OCI-M2 (cell line): ENCODE measurements at regions not wholly inside any gene's neighbourhood (a gene's known extent, or its start where the extent isn't known, plus 50 kb on each side); places are given as distances from the start of the nearest gene placed in this dataset.
"Not testable (repeated sequence)": the region's sequence is repeated elsewhere in the genome, so short reads cannot be mapped to it uniquely, and the experiment has no call there.

Experiments used
- DNase-seq: peaks from one replicate; lab custom pipeline; 2025; ENCODE audit not compliant: unreplicated experiment; lab: John Stamatoyannopoulos, UW

DNA sequence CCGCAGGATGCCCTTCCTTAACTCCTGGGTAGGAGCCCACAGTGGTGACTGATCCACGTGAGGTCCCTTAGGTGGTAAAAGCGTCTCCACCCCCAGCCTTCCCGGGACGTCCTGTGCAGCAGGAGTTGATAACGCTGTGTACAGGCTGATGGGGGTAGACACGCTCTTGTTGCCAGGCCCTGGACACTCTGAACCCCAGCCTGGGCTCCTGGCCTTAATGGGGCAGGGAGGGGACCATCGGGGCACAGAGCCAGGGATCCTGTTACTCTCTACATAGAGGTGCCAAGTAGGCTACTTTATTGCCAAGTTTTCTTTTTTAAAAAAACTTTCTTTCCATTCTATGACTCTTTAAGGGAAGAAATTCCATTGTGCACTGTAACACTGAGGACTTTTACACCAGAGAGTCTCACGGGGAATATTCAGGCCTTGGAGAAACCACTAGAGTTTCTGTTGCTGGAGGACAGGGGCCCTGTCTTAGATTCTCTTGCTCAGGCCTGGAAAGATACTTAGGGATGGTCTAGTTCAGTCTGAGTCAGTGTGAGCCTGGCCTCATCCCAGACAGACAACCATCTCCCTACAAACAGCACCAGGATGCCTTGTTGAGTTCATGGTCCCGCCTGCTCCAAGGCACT, 104.3 kb upstream of the RNU6-1 start:
- no peak for DNase-seq

DNA sequence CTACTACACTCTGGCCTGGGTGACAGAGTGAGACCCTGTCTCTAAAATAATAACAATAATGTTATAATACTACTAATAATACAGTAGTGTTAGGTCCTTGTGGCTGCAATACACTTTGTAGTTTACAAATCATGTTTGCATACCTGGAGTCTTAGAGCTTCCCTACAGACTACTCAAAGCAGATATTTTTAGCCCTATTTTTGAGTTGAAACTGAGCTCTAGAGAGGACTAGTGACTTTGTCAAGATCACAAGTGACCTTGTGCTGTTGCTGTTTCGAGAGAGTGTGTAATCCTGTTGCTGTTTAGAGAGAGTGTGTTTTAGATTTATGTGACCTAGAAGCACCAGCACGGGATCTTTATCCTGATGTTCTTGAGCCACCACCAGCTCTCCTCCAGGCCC, 105.3 kb upstream of the RNU6-1 start:
- DNase-seq, result no peak

DNA sequence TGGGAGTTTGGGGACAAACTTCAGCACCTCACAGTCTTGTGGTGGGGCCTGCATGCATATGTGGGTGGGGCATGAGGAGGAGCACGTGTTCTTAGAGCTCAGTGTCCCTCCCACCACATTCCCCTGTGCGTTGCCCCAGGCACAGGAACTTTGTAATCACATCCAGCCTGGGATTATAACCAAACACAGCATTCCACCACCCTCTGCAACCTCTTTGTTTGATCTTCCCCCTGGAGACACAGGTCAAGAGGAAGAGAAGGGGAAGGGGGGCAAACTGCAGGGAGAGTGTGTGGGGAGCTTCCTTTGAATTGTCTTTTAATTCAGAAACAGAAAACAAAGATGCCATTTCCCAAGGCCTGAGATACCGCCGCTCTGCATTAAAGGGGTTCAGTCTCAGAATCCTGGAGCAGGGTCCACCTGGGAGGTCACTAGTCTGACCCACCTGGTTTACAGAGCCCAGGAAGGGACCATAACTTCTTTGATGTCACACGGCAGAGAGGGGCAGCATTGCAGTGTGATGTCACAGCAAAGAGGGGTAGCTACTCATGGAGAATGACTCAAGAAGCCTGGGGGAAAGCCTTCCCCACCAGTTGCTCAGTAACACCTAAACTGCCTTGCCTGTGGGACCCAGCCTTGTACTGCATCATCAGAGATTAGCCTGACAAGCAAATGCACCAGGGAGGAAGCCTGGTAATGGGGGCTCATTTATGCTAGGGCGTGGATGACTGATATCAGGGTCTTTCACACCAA, 106.3 kb upstream of the RNU6-1 start:
- no peak for DNase-seq

DNA sequence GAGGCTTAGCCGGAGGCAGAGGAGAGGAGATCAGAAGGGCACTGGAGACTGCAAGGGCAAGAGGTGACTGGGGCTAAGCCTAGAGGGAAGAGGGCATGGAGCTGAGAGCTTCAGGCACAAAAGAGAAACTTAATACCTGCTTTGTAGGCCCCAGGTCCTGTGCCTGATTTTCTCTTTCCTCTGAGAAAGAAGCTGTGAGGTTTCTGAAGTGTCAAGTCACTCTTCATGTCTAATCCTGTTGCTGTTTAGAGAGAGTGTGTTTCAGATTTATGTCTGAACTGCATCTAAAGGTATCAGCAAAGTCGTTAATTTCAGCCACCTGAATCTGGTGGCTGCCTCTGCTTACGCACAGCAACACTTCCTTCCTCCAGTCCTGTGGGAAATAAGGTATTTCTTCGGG, 106.9 kb upstream of the RNU6-1 start:
- no peak for DNase-seq

DNA sequence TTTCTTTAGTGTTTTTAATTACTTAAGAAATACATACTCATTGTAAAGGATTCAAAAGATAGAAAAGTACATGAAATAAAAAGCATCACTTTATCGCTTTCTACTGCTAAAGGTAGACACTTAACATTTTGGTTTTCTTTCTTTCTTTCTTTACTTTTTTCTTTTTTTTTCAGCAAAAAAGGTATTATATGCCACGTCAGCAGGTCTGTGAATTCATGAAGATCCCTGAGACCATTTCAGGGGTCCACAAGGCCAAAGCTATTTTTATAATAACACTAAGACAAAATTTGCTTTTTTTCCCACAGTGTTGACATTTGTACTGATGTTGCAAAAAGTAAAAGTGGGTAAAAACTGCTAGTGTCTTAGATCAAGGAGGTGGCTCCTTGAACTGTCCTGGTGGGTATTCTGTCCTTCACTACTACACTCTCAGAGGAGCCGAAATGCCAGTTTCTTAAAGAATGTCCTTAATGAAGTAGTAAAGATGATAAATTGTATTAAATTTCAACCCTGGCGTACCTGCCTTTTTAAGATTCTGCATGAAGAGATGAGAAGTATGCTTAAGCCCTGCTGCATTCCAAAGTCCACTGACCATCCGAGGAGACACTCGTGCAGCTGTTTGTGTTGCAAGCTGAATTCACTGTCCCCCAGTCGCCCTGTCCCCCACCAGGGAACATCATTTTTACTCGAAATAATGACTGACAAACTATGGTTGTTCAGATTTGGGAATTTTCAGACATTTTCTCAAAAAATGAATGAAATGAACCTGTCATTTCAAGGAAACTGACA, 106.7 kb upstream of the PIAS1 start:
- no peak for DNase-seq

DNA sequence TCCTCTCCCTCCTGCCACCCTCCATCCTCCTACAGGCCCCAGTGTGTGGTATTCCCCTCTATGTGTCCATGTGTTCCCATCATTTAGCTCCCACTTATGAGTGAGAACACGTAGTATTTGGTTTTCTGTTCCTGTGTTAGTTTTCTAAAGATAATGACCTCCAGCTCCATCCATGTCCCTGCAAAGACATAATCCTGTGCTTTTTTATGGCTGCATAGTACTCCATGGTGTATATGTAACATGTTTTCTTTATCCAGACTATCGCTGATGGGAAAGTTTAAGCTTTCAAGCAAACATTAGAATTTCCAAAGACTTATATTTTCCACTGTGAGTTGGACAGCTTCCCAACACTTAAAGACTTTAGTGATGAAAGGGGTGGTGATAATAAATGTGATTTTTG, 105.9 kb upstream of the PIAS1 start:
- no peak for DNase-seq

DNA sequence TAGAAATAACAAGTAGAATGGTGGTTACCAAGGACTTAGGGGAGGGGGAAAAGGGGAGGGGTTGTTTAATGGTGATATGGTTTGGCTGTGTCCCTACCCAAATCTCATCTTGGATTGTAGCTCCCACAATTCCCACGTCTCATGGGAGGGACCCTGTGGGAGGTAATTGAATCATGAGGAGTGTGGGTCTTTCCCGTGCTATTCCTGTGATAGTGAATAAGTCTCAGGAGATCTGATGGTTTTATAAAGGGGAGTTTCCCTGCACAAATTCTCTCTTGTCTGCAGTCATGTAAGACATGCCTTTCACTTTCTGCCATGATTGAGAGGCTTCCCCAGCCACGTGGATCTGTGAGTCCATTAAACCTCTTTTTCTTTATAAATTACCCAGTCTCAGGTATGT, 102.9 kb upstream of the PIAS1 start:
- DNase-seq, result not testable (repeated sequence)

DNA sequence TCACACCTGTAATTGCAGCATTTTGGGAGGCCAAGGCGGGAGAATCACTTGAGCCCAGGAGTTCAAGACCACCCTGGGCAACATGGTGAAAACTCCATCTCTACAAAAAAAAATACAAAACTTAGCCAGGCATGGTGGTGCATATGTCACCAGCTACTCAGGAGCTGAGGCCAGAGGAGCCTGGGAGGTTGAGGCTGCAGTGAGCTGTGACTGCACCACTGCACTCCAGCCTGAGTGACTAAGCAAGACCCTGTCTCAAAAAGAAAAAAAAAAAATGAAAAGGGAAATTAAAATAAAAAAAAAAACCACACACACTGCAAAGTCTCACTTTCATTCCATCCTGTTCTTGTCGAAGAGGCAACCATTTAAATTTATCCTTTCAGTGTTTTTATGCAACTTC, 100.8 kb upstream of the PIAS1 start:
- no peak for DNase-seq

DNA sequence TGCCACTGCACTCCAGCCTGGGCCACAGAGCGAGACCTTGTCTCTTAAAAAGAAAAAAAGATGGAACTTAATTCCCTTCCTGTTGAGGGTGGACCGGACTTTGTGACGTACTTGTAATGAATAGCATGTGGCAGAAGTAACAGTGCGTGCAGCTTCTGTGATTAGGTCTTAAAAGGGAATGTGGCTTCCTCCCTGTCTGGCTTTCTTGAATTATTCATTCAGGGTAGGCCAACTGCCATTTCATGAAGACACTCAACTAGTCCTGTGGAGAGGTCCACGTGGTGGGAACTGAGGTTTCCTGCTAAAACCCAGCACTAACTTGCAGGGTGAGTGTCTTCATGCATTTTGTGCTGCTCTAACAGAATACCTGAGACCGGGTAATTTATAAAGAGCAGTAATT, 98.9 kb upstream of the PIAS1 start:
- DNase-seq, result no peak

DNA sequence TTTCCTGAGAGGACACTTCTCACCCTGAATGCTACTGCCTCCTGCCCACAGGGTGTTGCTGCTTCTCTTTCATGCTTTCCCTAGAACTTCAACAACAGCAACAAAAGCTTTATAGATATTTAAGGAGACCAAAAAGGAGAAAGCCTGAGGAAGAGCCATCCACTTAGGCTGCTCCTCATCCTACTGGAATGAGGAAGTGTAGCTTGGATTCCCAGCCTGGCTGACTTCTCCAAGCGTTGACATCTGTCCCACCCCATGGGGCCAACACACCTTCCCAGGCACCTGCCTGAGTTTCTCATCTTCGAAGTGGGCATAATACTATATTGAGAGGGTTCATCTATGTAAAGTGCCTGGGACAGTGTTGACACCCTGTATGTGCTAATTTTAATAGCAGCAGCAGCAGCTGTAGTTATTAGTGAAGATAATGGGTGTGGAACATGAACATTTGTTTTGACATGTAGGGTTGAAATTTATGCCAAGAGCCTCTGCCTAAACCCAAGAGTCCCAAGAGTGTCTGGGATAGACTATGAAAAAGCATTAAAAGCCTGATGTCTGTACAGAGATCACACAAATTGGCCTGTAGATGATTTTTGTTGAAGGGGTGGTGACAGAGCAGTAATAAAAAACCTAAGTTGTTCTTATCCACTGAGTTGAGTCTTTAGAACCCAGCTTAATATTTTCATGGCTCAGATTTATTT, 96.5 kb upstream of the PIAS1 start:
- DNase-seq, result no peak

DNA sequence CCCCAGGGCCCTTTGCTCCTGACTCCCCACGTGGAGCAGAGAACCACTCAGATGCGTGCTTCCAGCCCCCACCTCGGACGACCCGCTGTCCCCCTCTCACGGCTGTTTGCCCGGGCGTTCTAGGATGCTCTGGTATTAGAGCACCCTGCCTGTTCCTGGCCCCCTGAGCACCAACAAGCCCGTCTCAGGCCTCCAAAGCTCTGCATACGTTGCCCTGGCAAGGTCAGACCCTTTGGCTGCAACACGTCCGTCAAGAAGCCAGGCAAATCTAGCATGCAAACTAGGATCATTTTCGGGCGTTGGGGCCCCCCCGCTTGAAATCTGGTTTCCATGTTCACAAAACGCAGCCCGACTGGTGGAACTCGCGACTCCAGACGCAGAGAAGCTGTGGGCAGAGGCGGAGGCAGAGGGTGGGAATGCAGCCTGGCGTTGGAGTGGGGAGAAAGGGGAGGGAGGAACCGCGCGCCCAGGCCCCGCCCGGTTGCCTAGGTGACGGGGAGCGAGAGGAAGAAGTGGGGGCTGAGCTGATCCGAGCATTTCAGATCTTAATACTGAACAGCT, 86.2 kb upstream of the PIAS1 start:
- DNase-seq, result peak; percentile 3

DNA sequence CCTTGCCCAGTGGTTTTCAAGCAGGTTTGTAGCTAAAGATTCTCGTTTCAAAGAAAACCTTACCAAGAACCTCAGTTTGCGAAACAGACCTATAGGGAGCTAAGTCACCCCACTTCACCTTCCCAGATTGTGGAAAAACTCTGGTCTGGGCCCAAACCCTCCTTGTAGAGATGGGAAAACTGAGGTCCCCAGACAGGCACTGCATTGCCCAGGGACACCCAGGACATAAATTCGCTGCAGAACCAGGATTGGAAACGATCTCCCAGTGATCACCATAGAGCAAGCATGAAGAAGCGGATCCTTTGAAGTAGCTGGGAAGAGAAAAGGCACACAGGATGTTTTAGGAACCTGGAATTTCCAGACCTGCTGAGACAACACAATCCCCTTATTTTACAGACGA, 85.6 kb upstream of the PIAS1 start:
- DNase-seq, result no peak

DNA sequence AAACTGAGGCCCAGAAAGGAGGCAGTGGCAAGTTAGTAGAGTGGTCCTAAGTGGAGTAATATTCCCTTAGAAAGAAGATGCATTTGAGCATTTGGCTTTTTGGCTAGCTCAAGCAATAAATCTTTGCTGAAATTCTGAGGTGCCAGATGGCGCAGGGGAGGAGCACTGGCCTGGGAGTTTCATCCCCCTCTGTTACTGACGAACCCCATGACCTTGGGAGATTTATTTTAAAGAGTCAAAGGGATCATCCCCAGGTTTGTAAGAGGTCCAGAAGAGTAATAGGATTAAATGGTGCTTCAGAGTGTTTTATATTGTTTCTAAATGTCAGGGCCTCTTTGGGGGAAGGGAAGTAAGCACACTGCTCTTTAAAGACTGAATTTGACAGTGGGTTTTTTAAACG, 85.1 kb upstream of the PIAS1 start:
- DNase-seq, result no peak

DNA sequence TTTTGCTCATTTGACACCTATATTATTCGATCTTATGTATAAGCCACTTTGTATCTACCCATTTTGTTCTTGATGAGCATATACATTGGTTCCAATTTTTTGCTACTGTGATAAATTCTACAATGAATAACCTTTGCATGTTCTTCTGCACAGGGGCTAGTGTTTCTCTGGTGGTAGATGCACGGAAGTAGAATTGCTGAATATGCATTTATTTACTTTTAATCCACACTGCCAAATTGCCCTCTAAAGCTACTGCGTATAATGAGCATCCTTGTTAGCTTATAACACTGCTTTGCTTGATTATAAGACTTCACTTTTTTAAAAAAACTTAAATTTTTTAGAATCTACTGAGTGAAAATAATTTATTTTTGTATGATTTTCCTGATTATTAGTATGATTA, 84.2 kb upstream of the PIAS1 start:
- no peak for DNase-seq

DNA sequence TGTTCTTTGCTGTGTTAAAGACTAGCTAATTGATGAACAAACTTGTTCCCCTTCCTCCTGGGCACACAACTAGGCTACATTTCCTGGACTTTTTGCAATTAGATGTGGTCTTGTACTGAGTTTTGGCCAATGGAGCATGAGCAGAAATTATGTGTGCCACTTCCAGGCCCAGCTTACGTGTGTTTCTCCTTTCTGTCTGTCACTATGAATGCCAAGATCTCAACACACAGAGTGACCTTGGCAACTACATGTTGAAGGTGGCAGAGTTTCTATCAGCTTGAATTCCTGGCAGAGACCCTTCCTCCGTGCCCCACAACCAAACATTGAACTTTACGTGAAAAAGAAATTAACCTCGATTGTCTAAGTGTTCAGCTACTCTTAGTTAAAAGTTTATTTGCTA, 81.7 kb upstream of the PIAS1 start:
- no peak for DNase-seq

DNA sequence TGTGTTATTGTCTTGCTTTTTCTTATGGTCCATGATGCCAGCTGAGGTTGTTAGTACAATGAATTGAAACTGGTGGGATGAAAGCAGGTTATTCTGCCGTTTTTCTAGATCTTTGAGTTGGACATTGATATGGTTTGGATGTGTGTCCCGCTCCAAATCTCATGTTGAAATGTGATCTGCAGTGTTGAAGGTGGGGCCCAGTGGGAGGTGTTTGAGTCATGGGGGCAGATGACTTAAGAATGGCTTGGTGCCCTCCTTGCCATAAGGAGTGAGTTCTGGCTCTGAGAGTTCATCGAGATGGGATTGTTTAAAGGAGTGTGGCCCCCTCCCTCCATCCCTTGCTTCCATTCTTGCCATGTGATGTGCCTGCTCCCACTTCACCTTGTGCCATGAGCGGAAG, 80.3 kb upstream of the PIAS1 start:
- no peak for DNase-seq

DNA sequence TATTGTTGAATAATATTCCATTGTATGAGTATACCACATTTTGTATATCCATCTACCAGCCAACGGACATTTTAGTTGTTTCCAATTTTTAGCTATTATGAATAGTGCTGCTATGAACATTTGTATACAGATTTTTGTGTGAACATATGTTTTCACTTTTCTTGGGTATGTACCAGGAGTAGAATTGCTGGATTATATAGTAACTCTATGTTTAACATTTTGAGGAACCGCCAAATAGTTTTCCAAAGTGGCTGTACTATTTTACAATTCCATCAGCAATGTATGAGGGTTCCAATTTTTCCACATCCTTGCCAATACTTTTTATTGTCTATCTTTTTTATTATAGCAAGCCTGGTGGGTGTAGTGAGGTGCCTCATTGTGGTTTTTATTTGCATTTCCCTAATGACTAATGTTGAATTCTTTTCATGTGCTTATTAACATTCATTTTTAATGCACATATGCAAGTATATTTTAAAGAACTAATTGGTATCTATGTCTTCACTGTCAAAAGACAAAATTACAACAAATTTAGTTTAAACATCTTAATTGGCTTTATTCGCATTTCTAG, 77.5 kb upstream of the PIAS1 start:
- DNase-seq, result no peak

DNA sequence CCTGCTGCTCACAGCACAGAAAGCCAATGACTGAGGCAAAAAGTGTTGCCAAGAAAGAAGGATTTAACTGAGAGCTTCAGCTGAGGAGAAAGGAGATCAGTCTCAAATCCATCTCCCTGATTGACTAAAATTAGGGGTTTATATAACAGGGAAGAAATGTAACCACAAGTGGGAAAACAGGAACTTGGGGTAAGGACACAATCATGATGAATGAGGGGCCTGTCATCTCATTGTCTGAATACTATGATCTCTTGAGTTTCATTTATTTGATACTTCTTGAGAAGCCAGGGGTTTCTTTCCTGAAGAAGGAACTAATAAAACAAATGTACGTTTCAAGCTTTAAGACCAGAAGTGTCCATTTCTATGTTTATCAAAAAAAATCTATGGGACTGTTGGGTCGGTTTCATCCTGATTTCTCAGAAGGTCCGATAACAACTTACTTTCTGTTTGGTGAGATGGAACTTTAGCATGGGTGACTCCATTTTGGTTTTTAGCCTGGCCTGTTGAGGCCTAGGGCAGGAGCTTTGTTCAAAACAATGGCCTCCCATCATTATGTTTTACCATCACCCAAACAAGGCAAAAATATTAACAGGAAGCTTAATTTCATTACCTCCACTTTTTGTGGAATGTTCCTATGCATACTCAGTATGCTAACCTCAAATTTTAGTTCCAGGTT, 76.6 kb upstream of the PIAS1 start:
- no peak for DNase-seq

DNA sequence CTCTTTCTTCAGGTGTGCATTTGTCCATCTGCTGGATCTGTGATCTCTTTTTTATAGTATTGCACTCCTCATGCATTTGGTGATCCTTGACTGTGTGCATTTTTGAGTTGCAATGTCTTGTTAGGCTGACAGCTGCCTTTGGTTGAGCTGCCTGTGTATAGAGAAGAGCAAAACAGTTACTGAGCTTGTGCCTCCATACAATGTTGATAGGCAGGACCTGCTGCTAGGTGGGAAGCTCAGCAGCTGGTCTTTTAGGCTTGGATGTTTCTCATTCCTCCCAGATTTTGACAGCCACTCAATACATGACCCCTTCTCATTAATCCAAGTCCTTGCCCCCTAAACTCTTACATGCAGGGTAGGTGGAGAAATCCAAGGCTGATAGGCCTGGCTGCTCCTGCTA, 74.8 kb upstream of the PIAS1 start:
- DNase-seq, result no peak

DNA sequence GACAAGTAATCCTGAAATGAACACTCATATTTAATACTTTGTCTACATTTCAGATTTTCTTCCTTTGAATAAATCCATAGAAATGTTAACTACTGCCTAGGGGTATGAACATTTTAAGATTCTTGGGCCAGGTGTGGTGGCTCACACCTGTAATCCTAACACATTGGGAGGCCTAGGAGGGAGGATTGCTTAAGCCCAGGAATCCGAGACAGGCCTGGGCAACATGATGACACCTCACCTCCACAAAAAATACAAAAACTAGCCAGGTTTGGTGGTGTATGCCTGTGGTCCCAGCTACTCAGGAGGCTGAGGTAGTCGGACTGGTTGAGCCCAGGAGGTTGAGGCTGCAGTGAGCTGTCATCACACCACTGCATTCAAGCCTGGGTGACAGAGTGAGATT, 73.9 kb upstream of the PIAS1 start:
- no peak for DNase-seq
